ENCODE measurements at regions not wholly inside any gene's neighbourhood (a gene's known extent, or its start where the extent isn't known, plus 50 kb on each side); places are given as distances from the start of the nearest gene placed in this dataset.

DNA sequence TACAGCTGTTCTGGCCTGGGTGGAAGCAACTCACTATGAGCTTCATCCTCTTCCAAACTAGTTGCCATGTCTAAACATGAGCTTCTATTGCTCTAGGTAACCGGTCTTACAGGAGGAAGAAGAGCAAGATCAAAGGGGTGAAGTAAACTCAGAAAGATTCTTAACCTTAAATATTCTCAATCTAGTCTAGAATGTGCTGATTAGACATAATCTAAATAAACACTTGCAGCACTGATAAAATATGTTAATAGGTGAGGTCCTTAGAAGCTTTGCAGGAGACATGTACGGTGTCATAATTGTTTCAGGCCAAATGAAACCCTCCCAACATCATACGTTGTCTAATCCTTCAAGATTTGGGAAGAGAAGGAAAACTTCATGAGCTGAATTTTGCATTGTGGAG lies 431.6 kb upstream of the FSHR start:
- Histone ChIP-seq H3K14ac (ENCODE audit: low read length in 2 of 2) (no peak overlapping the region), H3K27me3 (ENCODE audit: control insufficient read depth in 1 of 2, insufficient read depth in 1 of 2, low read length in 2 of 2) (no peaks in the 10 kb centered on the region), H2AK5ac (ENCODE audit: low read length, severe bottlenecking) (no peak overlapping the region), H3K27ac (ENCODE audit: low read length, poor library complexity, severe bottlenecking) (no peak overlapping the region), H2BK120ac (ENCODE audit: low read depth, low read length) (no peak overlapping the region), H2AFZ (ENCODE audit: low read depth, low read length) (no peak overlapping the region), H3K23ac (ENCODE audit: low read length in 2 of 2) (no peak overlapping the region), H3K4ac (ENCODE audit: low read depth in 1 of 2, low read length in 2 of 2) (no peak overlapping the region), H3K18ac (ENCODE audit: low read depth in 1 of 2, low read length in 2 of 2) (no peak overlapping the region), H3K79me1 (replicated peaks; ENCODE audit: low read length, poor library complexity, severe bottlenecking) (no peaks in the 10 kb centered on the region), H2BK5ac (ENCODE audit: low read depth, low read length, poor library complexity, severe bottlenecking) (no peak overlapping the region), H3K4me2 (ENCODE audit: low read length, poor library complexity, severe bottlenecking) (no peak overlapping the region), H4K8ac (ENCODE audit: low read length) (no peak overlapping the region), H2BK12ac (ENCODE audit: low read length in 2 of 2) (no peak overlapping the region), H3K9me3 (ENCODE audit: control insufficient read depth, low read length) (no peaks in the 10 kb centered on the region), H3K36me3 (ENCODE audit: control insufficient read depth in 1 of 2, insufficient read depth in 2 of 2, low read depth in 1 of 2, low read length in 2 of 2) (no peaks in the 10 kb centered on the region), H4K91ac (ENCODE audit: low read length) (no peak overlapping the region), H3K4me1 (ENCODE audit: control insufficient read depth, insufficient read depth, low read depth, low read length) (no peaks in the 10 kb centered on the region), H2BK15ac (ENCODE audit: low read depth, poor library complexity, severe bottlenecking) (no peak overlapping the region), H3K4me3 (ENCODE audit: insufficient read depth in 1 of 2, low read depth in 1 of 2, low read length in 2 of 2) (no peak overlapping the region), H3K9ac (ENCODE audit: low read length) (no peak overlapping the region)
- 67% methylated on average over 2 of the region's 3 CpGs for WGBS
- DNase-seq = no peak

GRCh38 chr2:49582946-49583345 lies 428.6 kb upstream of the FSHR start:
- Histone ChIP-seq H4K8ac (ENCODE audit: low read length) (no peak overlapping the region), H3K18ac (ENCODE audit: low read depth in 1 of 2, low read length in 2 of 2) (no peak overlapping the region), H3K4me1 (ENCODE audit: control insufficient read depth, insufficient read depth, low read depth, low read length) (no peaks in the 10 kb centered on the region), H3K4me3 (ENCODE audit: insufficient read depth in 1 of 2, low read depth in 1 of 2, low read length in 2 of 2) (no peak overlapping the region), H2BK120ac (ENCODE audit: low read depth, low read length) (no peak overlapping the region), H3K23ac (ENCODE audit: low read length in 2 of 2) (no peak overlapping the region), H3K27ac (ENCODE audit: low read length, poor library complexity, severe bottlenecking) (no peak overlapping the region), H2AFZ (ENCODE audit: low read depth, low read length) (no peak overlapping the region), H2BK15ac (ENCODE audit: low read depth, poor library complexity, severe bottlenecking) (no peak overlapping the region), H2AK5ac (ENCODE audit: low read length, severe bottlenecking) (no peak overlapping the region), H3K36me3 (ENCODE audit: control insufficient read depth in 1 of 2, insufficient read depth in 2 of 2, low read depth in 1 of 2, low read length in 2 of 2) (no peaks in the 10 kb centered on the region), H3K4me2 (ENCODE audit: low read length, poor library complexity, severe bottlenecking) (no peak overlapping the region), H2BK12ac (ENCODE audit: low read length in 2 of 2) (no peak overlapping the region), H4K91ac (ENCODE audit: low read length) (no peak overlapping the region), H3K9ac (ENCODE audit: low read length) (no peak overlapping the region), H3K27me3 (ENCODE audit: control insufficient read depth in 1 of 2, insufficient read depth in 1 of 2, low read length in 2 of 2) (no peaks in the 10 kb centered on the region), H3K4ac (ENCODE audit: low read depth in 1 of 2, low read length in 2 of 2) (no peak overlapping the region), H3K9me3 (ENCODE audit: control insufficient read depth, low read length) (no peaks in the 10 kb centered on the region), H3K14ac (ENCODE audit: low read length in 2 of 2) (no peak overlapping the region), H2BK5ac (ENCODE audit: low read depth, low read length, poor library complexity, severe bottlenecking) (no peak overlapping the region), H3K79me1 (replicated peaks; ENCODE audit: low read length, poor library complexity, severe bottlenecking) (no peaks in the 10 kb centered on the region)
- WGBS = 53% methylated on average over 5 of the region's 5 CpGs
- DNase-seq = no peak

DNA sequence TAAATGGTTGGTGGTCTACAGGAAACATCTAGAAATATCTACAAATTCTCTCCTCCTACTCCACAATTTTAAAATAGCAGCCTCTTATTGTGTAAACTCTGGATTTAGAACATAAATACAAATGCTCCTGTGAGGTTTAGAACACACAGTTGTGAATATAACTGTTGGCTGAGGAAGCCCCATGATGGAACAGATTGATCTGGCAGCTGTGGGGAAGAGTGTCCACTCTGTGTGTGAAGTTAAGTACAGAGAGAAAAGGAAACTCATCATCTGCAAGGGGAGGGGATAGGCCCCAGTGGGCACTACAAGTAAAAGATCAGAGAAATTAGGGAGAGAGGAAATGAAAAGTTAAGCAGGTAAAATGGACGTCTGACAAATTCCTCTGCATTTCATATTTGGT lies 422.7 kb upstream of the FSHR start:
- Histone ChIP-seq H2BK120ac (ENCODE audit: low read depth, low read length) (no peak overlapping the region), H3K4me2 (ENCODE audit: low read length, poor library complexity, severe bottlenecking) (no peak overlapping the region), H3K14ac (ENCODE audit: low read length in 2 of 2) (no peak overlapping the region), H4K8ac (ENCODE audit: low read length) (no peak overlapping the region), H3K79me1 (replicated peaks; ENCODE audit: low read length, poor library complexity, severe bottlenecking) (no peaks in the 10 kb centered on the region), H2BK15ac (ENCODE audit: low read depth, poor library complexity, severe bottlenecking) (no peak overlapping the region), H3K36me3 (ENCODE audit: control insufficient read depth in 1 of 2, insufficient read depth in 2 of 2, low read depth in 1 of 2, low read length in 2 of 2) (no peaks in the 10 kb centered on the region), H3K27me3 (ENCODE audit: control insufficient read depth in 1 of 2, insufficient read depth in 1 of 2, low read length in 2 of 2) (no peaks in the 10 kb centered on the region), H3K18ac (ENCODE audit: low read depth in 1 of 2, low read length in 2 of 2) (no peak overlapping the region), H3K4ac (ENCODE audit: low read depth in 1 of 2, low read length in 2 of 2) (no peak overlapping the region), H3K4me1 (ENCODE audit: control insufficient read depth, insufficient read depth, low read depth, low read length) (no peaks in the 10 kb centered on the region), H3K27ac (ENCODE audit: low read length, poor library complexity, severe bottlenecking) (no peak overlapping the region), H2BK12ac (ENCODE audit: low read length in 2 of 2) (no peak overlapping the region), H3K4me3 (ENCODE audit: insufficient read depth in 1 of 2, low read depth in 1 of 2, low read length in 2 of 2) (no peak overlapping the region), H3K9ac (ENCODE audit: low read length) (no peak overlapping the region), H2AK5ac (ENCODE audit: low read length, severe bottlenecking) (no peak overlapping the region), H2BK5ac (ENCODE audit: low read depth, low read length, poor library complexity, severe bottlenecking) (no peak overlapping the region), H3K23ac (ENCODE audit: low read length in 2 of 2) (no peak overlapping the region), H2AFZ (ENCODE audit: low read depth, low read length) (no peak overlapping the region), H4K91ac (ENCODE audit: low read length) (no peak overlapping the region), H3K9me3 (ENCODE audit: control insufficient read depth, low read length) (no peaks in the 10 kb centered on the region)
- 86% methylated on average over 1 of the region's 1 CpG for WGBS
- no peak for DNase-seq

GRCh38 chr2:49569176-49569575 lies 414.9 kb upstream of the FSHR start:
- 74% methylated on average over 1 of the region's 1 CpG for WGBS
- H3K9me3 ChIP-seq (ENCODE audit: control insufficient read depth, low read length) = no peaks in the 10 kb centered on the region

More at GRCh38 chr2:49569176-49569575, 414.9 kb upstream of the FSHR start:
- H3K4me1 ChIP-seq (ENCODE audit: control insufficient read depth, insufficient read depth, low read depth, low read length) = no peaks in the 10 kb centered on the region
- H3K14ac ChIP-seq (ENCODE audit: low read length in 2 of 2) = no peak overlapping the region
- no peak overlapping the region for H3K23ac ChIP-seq (ENCODE audit: low read length in 2 of 2)
- H3K4ac ChIP-seq (ENCODE audit: low read depth in 1 of 2, low read length in 2 of 2) = no peak overlapping the region
- no peak overlapping the region for H2BK12ac ChIP-seq (ENCODE audit: low read length in 2 of 2)
- DNase-seq = no peak
- no peak overlapping the region for H2BK5ac ChIP-seq (ENCODE audit: low read depth, low read length, poor library complexity, severe bottlenecking)
- H4K91ac ChIP-seq (ENCODE audit: low read length) = no peak overlapping the region
- no peak overlapping the region for H3K18ac ChIP-seq (ENCODE audit: low read depth in 1 of 2, low read length in 2 of 2)
- H3K27ac ChIP-seq (ENCODE audit: low read length, poor library complexity, severe bottlenecking) = no peak overlapping the region
- H2AK5ac ChIP-seq (ENCODE audit: low read length, severe bottlenecking) = no peak overlapping the region
- no peak overlapping the region for H2AFZ ChIP-seq (ENCODE audit: low read depth, low read length)
- H2BK120ac ChIP-seq (ENCODE audit: low read depth, low read length) = no peak overlapping the region
- no peak overlapping the region for H4K8ac ChIP-seq (ENCODE audit: low read length)
- H3K36me3 ChIP-seq (ENCODE audit: control insufficient read depth in 1 of 2, insufficient read depth in 2 of 2, low read depth in 1 of 2, low read length in 2 of 2) = no peaks in the 10 kb centered on the region
- no peaks in the 10 kb centered on the region for H3K27me3 ChIP-seq (ENCODE audit: control insufficient read depth in 1 of 2, insufficient read depth in 1 of 2, low read length in 2 of 2)
- no peak overlapping the region for H3K9ac ChIP-seq (ENCODE audit: low read length)
- H2BK15ac ChIP-seq (ENCODE audit: low read depth, poor library complexity, severe bottlenecking) = no peak overlapping the region
- H3K4me2 ChIP-seq (ENCODE audit: low read length, poor library complexity, severe bottlenecking) = no peak overlapping the region
- no peaks in the 10 kb centered on the region for H3K79me1 ChIP-seq (replicated peaks; ENCODE audit: low read length, poor library complexity, severe bottlenecking)
- no peak overlapping the region for H3K4me3 ChIP-seq (ENCODE audit: insufficient read depth in 1 of 2, low read depth in 1 of 2, low read length in 2 of 2)

Data from mesenchymal stem cell (in vitro differentiated cells and primary cell).